IMR-90 (cell line): ENCODE measurements at regions not wholly inside any gene's neighbourhood (a gene's known extent, or its start where the extent isn't known, plus 50 kb on each side); places are given as distances from the start of the nearest gene placed in this dataset.
A peak's percentile ranks its signal among the peaks of the same experiment; 100 is the strongest.

Source experiments
- ATAC-seq: fragments of 200-7000 bp; cut with Tn5 transposase; 2 replicates; pipeline ENCODE4 v1.9.1; 2020; ENCODE audit warnings: low read depth, mild to moderate bottlenecking, moderate library complexity
- BruUV-seq: library from RNA; stranded (reverse); fragments of 400-500 nt; replicated peaks from 2 replicates; lab custom pipeline; 2021; lab: Mats Ljungman, UMichigan
- CTCF ChIA-PET: fragments of 300-600 bp; formaldehyde crosslinking; extraction: SDS; loops from one replicate; lab custom pipeline; 2021; ENCODE audit warnings: antibody characterized with exemption; lab: Yijun Ruan, JAX
- POLR2A ChIA-PET: fragments of 300-600 bp; sonication (Branson Sonifier 250); formaldehyde crosslinking; loops from one replicate; lab custom pipeline; 2022; ENCODE audit warnings: antibody characterized with exemption; ENCODE audit not compliant: unreplicated experiment; lab: Charles Lee
- DNase-seq: peaks from one replicate; pipeline ENCODE4 v3.0.0; 2013
- H2AFZ ChIP-seq: replicated peaks from 2 replicates; pipeline ENCODE3; 2013; ENCODE audit warnings: low read length, mild to moderate bottlenecking; ENCODE audit not compliant: poor library complexity
- H2AK5ac ChIP-seq: 2 replicates; pipeline ENCODE4 v1.6.1; 2013; ENCODE audit warnings: low read depth, low read length, inconsistent platforms
- H2AK9ac ChIP-seq: replicated peaks from 2 replicates; pipeline ENCODE3; 2013; ENCODE audit warnings: mild to moderate bottlenecking, low read depth, low read length, moderate library complexity; ENCODE audit not compliant: poor library complexity
- H2BK120ac ChIP-seq: 2 replicates; pipeline ENCODE4 v1.6.1; 2013; ENCODE audit warnings: low read depth, low read length, inconsistent platforms
- H2BK15ac ChIP-seq: 3 replicates; pipeline ENCODE4 v1.6.1; 2013; ENCODE audit warnings: low read depth, low read length, inconsistent platforms
- H2BK20ac ChIP-seq: 2 replicates; pipeline ENCODE4 v1.6.1; 2013; ENCODE audit warnings: low read depth, mild to moderate bottlenecking, inconsistent platforms, low read length, moderate library complexity
- H2BK5ac ChIP-seq: 2 replicates; pipeline ENCODE4 v1.6.1; 2013; ENCODE audit warnings: mild to moderate bottlenecking, low read depth, low read length, inconsistent platforms; ENCODE audit not compliant: poor library complexity, severe bottlenecking
- H3K14ac ChIP-seq: replicated peaks from 2 replicates; pipeline ENCODE4 v1.6.1; 2013; ENCODE audit warnings: low read depth, low read length, inconsistent platforms
- H3K18ac ChIP-seq: 2 replicates; pipeline ENCODE4 v1.6.1; 2013; ENCODE audit warnings: low read depth, low read length, control low read depth
- H3K23ac ChIP-seq: 2 replicates; pipeline ENCODE4 v1.6.1; 2013; ENCODE audit warnings: low read depth, low read length, inconsistent platforms
- H3K27ac ChIP-seq: 2 replicates; pipeline ENCODE4 v1.5.1; 2013; ENCODE audit warnings: mild to moderate bottlenecking, control low read depth, low read length; ENCODE audit not compliant: insufficient read depth
- H3K27me3 ChIP-seq: 2 replicates; pipeline ENCODE4 v1.6.1; 2013; ENCODE audit warnings: low read length; ENCODE audit not compliant: control insufficient read depth, insufficient read depth
- H3K36me3 ChIP-seq: 2 replicates; pipeline ENCODE4 v1.6.1; 2013; ENCODE audit warnings: low read length, mixed read lengths; ENCODE audit not compliant: control insufficient read depth, insufficient read depth
- H3K4ac ChIP-seq: 2 replicates; pipeline ENCODE4 v1.6.1; 2013; ENCODE audit warnings: low read depth, low read length, inconsistent platforms
- H3K4me1 ChIP-seq: 2 replicates; pipeline ENCODE4 v1.6.1; 2013; ENCODE audit warnings: low read length, mixed read lengths; ENCODE audit not compliant: control insufficient read depth, insufficient read depth
- H3K4me2 ChIP-seq: 2 replicates; pipeline ENCODE4 v1.6.1; 2013; ENCODE audit warnings: low read depth, mild to moderate bottlenecking, control low read depth, low read length, moderate library complexity
- H3K4me3 ChIP-seq: 2 replicates; pipeline ENCODE4 v1.5.1; 2013; ENCODE audit warnings: low read depth, mild to moderate bottlenecking, control low read depth, low read length, moderate library complexity; ENCODE audit not compliant: insufficient read depth
- H3K56ac ChIP-seq: 2 replicates; pipeline ENCODE4 v1.6.1; 2013; ENCODE audit warnings: low read length, inconsistent platforms; ENCODE audit not compliant: insufficient read depth; ENCODE audit errors: extremely low read depth
- H3K79me1 ChIP-seq, 2 experiments: 2 replicates each; pipeline ENCODE4 v1.6.1; 2013; ENCODE audit warnings: low read length in 2 of 2, inconsistent platforms in 1 of 2, low read depth in 1 of 2
- H3K9ac ChIP-seq: 2 replicates; pipeline ENCODE4 v1.6.1; 2013; ENCODE audit warnings: low read depth, low read length, control low read depth
- H3K9me1 ChIP-seq: 2 replicates; pipeline ENCODE4 v1.6.1; 2013; ENCODE audit warnings: low read length, inconsistent platforms; ENCODE audit not compliant: insufficient read depth
- H3K9me3 ChIP-seq: 2 replicates; pipeline ENCODE4 v1.6.1; 2013; ENCODE audit warnings: low read length; ENCODE audit not compliant: control insufficient read depth, insufficient read depth
- H4K20me1 ChIP-seq: 2 replicates; pipeline ENCODE4 v1.6.1; 2013; ENCODE audit warnings: low read length, inconsistent platforms; ENCODE audit not compliant: insufficient read depth
- H4K5ac ChIP-seq: 2 replicates; pipeline ENCODE4 v1.6.1; 2013; ENCODE audit warnings: mild to moderate bottlenecking, low read depth, low read length, control low read depth
- H4K8ac ChIP-seq, 2 experiments: 2 replicates each; pipeline ENCODE4 v1.6.1; 2013; ENCODE audit warnings: low read depth in 2 of 2, low read length in 2 of 2, control low read depth in 1 of 2, inconsistent platforms in 1 of 2
- H4K91ac ChIP-seq: 2 replicates; pipeline ENCODE4 v1.6.1; 2013; ENCODE audit warnings: low read depth, low read length, inconsistent platforms; ENCODE audit not compliant: insufficient read depth
- CEBPB ChIP-seq: IDR thresholded peaks from 2 replicates; pipeline ENCODE4 v1.6.1; 2012; ENCODE audit warnings: low read depth, low read length, improper control_type of control experiment
- MAFK ChIP-seq: IDR thresholded peaks from 2 replicates; pipeline ENCODE4 v1.6.1; 2012; ENCODE audit warnings: low read depth, low read length, improper control_type of control experiment
- WGBS, 2 experiments: methylation state at CpG; one replicate each; pipeline versions ENCODE4 v1.1.5 to v1.1.7; 2013; ENCODE audit warnings: missing lambda C conversion rate in 2 of 2; ENCODE audit not compliant: insufficient read length in 1 of 2; ENCODE audit errors: extremely low coverage in 2 of 2; 5-methylcytosine and 5-hydroxymethylcytosine counted together
- dilution Hi-C: fragments of 300-500 bp; cut with HindIII; formaldehyde crosslinking; loops from one replicate; pipeline ENCODE4 v1.14.3; 2018; ENCODE audit warnings: low sequenced_read_pairs; ENCODE audit not compliant: unreplicated experiment
- in situ Hi-C: fragments of 300-500 bp; cut with MboI; formaldehyde crosslinking; loops from 3 replicates; pipeline ENCODE4 v1.14.3; 2019; ENCODE audit warnings: low sequenced_read_pairs, inconsistent platforms, mixed read lengths
- intact Hi-C: fragments of 100-400 bp; cut with micrococcal nuclease; formaldehyde crosslinking; loops from 2 replicates; pipeline ENCODE4 v1.10.0; 2022

- no peaks in the 10 kb centered on the region for H3K27me3 ChIP-seq
- peak overlapping the region; percentile 85 for H4K91ac ChIP-seq
- no TSS peak for BruUV-seq
- TF ChIP-seq CEBPB (peak; percentile 89), MAFK (no peak)
- dilution Hi-C loops (no loop called here), in situ Hi-C loops (no loop called here), intact Hi-C loops (no loop called here)
- H2BK20ac ChIP-seq = peak overlapping the region; percentile 97
- H3K27ac ChIP-seq = peak overlapping the region; percentile 49
- H3K23ac ChIP-seq = peak overlapping the region; percentile 66; the same call in 1 of the 2 replicates
- peak overlapping the region; percentile 69 for H2BK5ac ChIP-seq
- H2AK9ac ChIP-seq = no peak overlapping the region
- no peak overlapping the region for H3K56ac ChIP-seq
- H4K5ac ChIP-seq = peak overlapping the region; percentile 76; the same call in 1 of the 2 replicates
- no peak overlapping the region for H3K4me3 ChIP-seq
- no peak overlapping the region for H2AFZ ChIP-seq
- POLR2A ChIA-PET = no interaction called here
- H3K9ac ChIP-seq = no peak overlapping the region
- H3K14ac ChIP-seq = peak overlapping the region; percentile 87
- no peak overlapping the region for H3K4me2 ChIP-seq
- ATAC-seq (no peak), DNase-seq (peak; percentile 53)
- H2BK120ac ChIP-seq = peak overlapping the region; percentile 94
- H2AK5ac ChIP-seq = peak overlapping the region; percentile 88
- no peaks in the 10 kb centered on the region for H3K9me3 ChIP-seq
- peak overlapping the region; percentile 78 for H3K4ac ChIP-seq
- peaks cover 30% of the 10 kb centered on the region for H3K4me1 ChIP-seq
- CTCF ChIA-PET = no interaction called here
- H3K79me1 ChIP-seq = peaks cover 0 to 3% of the 10 kb centered on the region in 2 experiments; a peak in 1 of 4 replicates
- peak overlapping the region; percentile 69 to 79 for H4K8ac ChIP-seq
- peaks cover 26% of the 10 kb centered on the region for H3K9me1 ChIP-seq
- peak overlapping the region; percentile 80; the same call in 2 of the 3 replicates for H2BK15ac ChIP-seq
- WGBS, 2 experiments = 83% methylated on average over 1 of the region's 7 CpGs; no CpG with 5 or more reads in 1 of the 2 experiments
- H3K18ac ChIP-seq = peak overlapping the region; percentile 90
- H4K20me1 ChIP-seq = no peaks in the 10 kb centered on the region
- H3K36me3 ChIP-seq = no peaks in the 10 kb centered on the region
Observed at GRCh38 chr7:22665923-22666322, 61.1 kb upstream of the IL6 start.
